PC-9 (cell line): ENCODE measurements at regions not wholly inside any gene's neighbourhood (a gene's known extent, or its start where the extent isn't known, plus 50 kb on each side); places are given as distances from the start of the nearest gene placed in this dataset.

Experiments used
- BruUV-seq: library from RNA; stranded (reverse); fragments of 400-500 nt; replicated peaks from 2 replicates; lab custom pipeline; 2021; lab: Mats Ljungman, UMichigan
- CTCF ChIA-PET: fragments of 300-600 bp; sonication (Branson Sonifier 250); formaldehyde crosslinking; loops from one replicate; lab custom pipeline; 2022; ENCODE audit warnings: antibody characterized with exemption; lab: Charles Lee
- POLR2A ChIA-PET: fragments of 300-600 bp; sonication (Branson Sonifier 250); formaldehyde crosslinking; loops from one replicate; lab custom pipeline; 2022; ENCODE audit warnings: antibody characterized with exemption; ENCODE audit not compliant: unreplicated experiment; lab: Charles Lee
- DNase-seq, 2 experiments: peaks; one replicate each; pipeline versions ENCODE4 v3.0.0 to v3.0.0-alpha.2; 2015 to 2022; ENCODE audit warnings: mixed read lengths in 1 of 2
- H2AFZ ChIP-seq: fragments of 200-600 bp; sonication (generic); 2 replicates; pipeline ENCODE4 v1.8.1; 2017; ENCODE audit warnings: antibody characterized with exemption
- H3F3A ChIP-seq: fragments of 200-600 bp; sonication (generic); 2 replicates; pipeline ENCODE4 v1.8.1; 2017; ENCODE audit warnings: antibody characterized with exemption, mild to moderate bottlenecking, low read depth; ENCODE audit not compliant: insufficient read depth
- H3K27ac ChIP-seq: fragments of 200-600 bp; sonication (generic); 2 replicates; pipeline ENCODE4 v1.6.1; 2016; ENCODE audit warnings: mixed run types
- H3K27me3 ChIP-seq: fragments of 200-600 bp; sonication (generic); 2 replicates; pipeline ENCODE4 v1.6.1; 2016; ENCODE audit warnings: low read depth, mixed run types; ENCODE audit not compliant: insufficient read depth
- H3K36me3 ChIP-seq: fragments of 200-600 bp; sonication (generic); 2 replicates; pipeline ENCODE4 v1.6.1; 2016; ENCODE audit warnings: low read depth, mixed run types
- H3K4me1 ChIP-seq: fragments of 200-600 bp; sonication (generic); replicated peaks from 2 replicates; pipeline ENCODE4 v1.6.1; 2016; ENCODE audit warnings: mixed run types; ENCODE audit not compliant: insufficient read depth
- H3K4me2 ChIP-seq: fragments of 200-600 bp; sonication (generic); 2 replicates; pipeline ENCODE4 v1.6.1; 2017; ENCODE audit warnings: mixed run types
- H3K4me3 ChIP-seq: fragments of 200-600 bp; sonication (generic); 2 replicates; pipeline ENCODE4 v1.6.1; 2016; ENCODE audit warnings: mixed run types
- H3K79me2 ChIP-seq: fragments of 200-600 bp; sonication (generic); 2 replicates; pipeline ENCODE4 v1.6.1; 2017; ENCODE audit warnings: low read depth, mixed run types
- H3K9me2 ChIP-seq: fragments of 200-600 bp; sonication (generic); 2 replicates; pipeline ENCODE4 v1.8.1; 2017; ENCODE audit warnings: mild to moderate bottlenecking; ENCODE audit not compliant: insufficient read depth
- H3K9me3 ChIP-seq: fragments of 200-600 bp; sonication (generic); 2 replicates; pipeline ENCODE4 v1.8.1; 2016; ENCODE audit warnings: low read depth; ENCODE audit not compliant: insufficient read depth
- H4K20me1 ChIP-seq: fragments of 200-600 bp; sonication (generic); 2 replicates; pipeline ENCODE4 v1.8.1; 2017; ENCODE audit not compliant: insufficient read depth
- CTCF ChIP-seq: fragments of 200-600 bp; sonication (generic); conservative IDR thresholded peaks from 2 replicates; pipeline ENCODE4 v1.6.1; 2017; ENCODE audit warnings: mixed run types, antibody characterized with exemption, mild to moderate bottlenecking, moderate library complexity
- EZH2 ChIP-seq: fragments of 200-600 bp; sonication (generic); IDR thresholded peaks from 2 replicates; pipeline ENCODE4 v1.8.0; 2017; ENCODE audit warnings: antibody characterized with exemption, low read depth
- intact Hi-C: fragments of 100-400 bp; cut with micrococcal nuclease; formaldehyde crosslinking; loops from one replicate; pipeline ENCODE4 v1.10.0; 2022; ENCODE audit not compliant: unreplicated experiment

DNA sequence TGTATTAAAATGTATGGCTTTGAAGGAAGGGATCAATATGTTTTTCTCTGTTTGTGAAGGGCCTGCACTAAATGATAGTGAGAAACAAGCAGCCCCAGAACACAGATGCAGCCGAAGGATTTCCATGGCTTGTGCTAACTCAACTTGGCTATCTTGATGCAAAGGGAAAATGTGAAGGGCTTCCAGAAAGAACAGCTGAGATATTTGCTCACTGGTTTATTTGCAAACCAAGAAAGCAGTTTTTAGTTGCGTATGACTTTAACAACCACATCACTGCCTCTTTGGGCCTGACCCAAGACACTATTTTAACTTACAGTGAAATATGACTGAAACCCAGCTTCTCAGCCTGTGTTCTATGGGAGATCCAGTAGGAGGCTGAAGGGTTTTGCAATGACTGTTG lies 369.9 kb downstream of the SETD4 start:
- no peak for TF ChIP-seq CTCF
- no TSS peak for BruUV-seq
- no peaks in the 10 kb centered on the region for H3K79me2 ChIP-seq
- intact Hi-C loops, result no loop called here
- H3K9me2 ChIP-seq, result no peaks in the 10 kb centered on the region
- no peaks in the 10 kb centered on the region for H3F3A ChIP-seq
- H2AFZ ChIP-seq, result no peak overlapping the region
- no peak overlapping the region for H3K27ac ChIP-seq
- H3K9me3 ChIP-seq, result no peaks in the 10 kb centered on the region
- CTCF ChIA-PET, result no interaction called here
- no peak overlapping the region for H3K4me2 ChIP-seq
- no peak overlapping the region for H3K4me3 ChIP-seq
- POLR2A ChIA-PET, result no interaction called here
- no peaks in the 10 kb centered on the region for H3K36me3 ChIP-seq
- H3K27me3 ChIP-seq, result no peaks in the 10 kb centered on the region
- no peaks in the 10 kb centered on the region for H4K20me1 ChIP-seq
- DNase-seq, result no peak
- no peaks in the 10 kb centered on the region for H3K4me1 ChIP-seq

- Histone ChIP-seq H3K27ac (no peak overlapping the region), H3K4me2 (no peak overlapping the region)
- TF ChIP-seq EZH2 (no peak), CTCF (no peak)
Observed at GRCh38 chr21:35686156-35686555, 374.2 kb downstream of the SETD4 start.

DNA sequence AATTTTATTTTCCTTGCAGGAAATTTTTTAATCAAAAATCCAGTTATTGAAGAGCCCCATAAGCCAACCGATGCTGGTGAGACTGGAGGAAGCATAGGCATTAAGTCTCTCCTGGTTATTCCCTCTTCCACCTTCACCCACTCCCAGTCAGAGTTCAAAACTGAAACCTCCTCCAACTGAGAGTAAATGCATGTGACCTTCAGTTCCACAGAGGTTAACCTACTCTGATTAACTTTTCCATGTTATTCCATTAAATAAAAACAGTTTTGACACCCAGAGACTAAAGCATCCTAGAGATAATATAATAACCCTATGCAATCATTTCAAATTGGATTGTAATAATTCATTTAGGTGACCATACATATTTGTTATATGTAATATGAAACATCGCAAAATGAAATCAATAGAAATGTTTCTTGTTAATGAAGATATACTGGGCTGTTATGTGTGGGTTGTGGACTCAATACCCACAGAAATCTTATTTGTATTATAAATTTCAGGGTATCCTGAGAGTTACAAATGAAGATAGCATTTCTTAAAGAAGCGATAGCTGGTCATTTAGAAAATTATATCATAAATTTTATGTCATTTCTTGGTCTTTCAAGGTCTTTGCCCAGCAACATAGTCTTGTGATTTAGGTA lies 376.5 kb downstream of the SETD4 start:
- no peak overlapping the region for H3K4me3 ChIP-seq
- H3K79me2 ChIP-seq, result no peaks in the 10 kb centered on the region
- BruUV-seq, result no TSS peak
- no peaks in the 10 kb centered on the region for H3K4me1 ChIP-seq
- H3K27ac ChIP-seq, result no peak overlapping the region
- no peaks in the 10 kb centered on the region for H3K36me3 ChIP-seq
- H3K9me2 ChIP-seq, result no peaks in the 10 kb centered on the region; the same call in 1 of the 2 replicates
- no peak overlapping the region for H3K4me2 ChIP-seq
- no peak overlapping the region for H2AFZ ChIP-seq
- no peaks in the 10 kb centered on the region for H4K20me1 ChIP-seq
- CTCF ChIA-PET, result no interaction called here
- H3F3A ChIP-seq, result no peaks in the 10 kb centered on the region
- DNase-seq, result no peak
- POLR2A ChIA-PET, result no interaction called here
- TF ChIP-seq EZH2 (no peak), CTCF (no peak)
- no peaks in the 10 kb centered on the region for H3K9me3 ChIP-seq
- intact Hi-C loops, result no loop called here
- H3K27me3 ChIP-seq, result no peaks in the 10 kb centered on the region

More at GRCh38 chr21:35686156-35686555, 374.2 kb downstream of the SETD4 start:
- BruUV-seq, result no TSS peak
- no peaks in the 10 kb centered on the region for H4K20me1 ChIP-seq
- H2AFZ ChIP-seq, result no peak overlapping the region
- ChIA-PET POLR2A (no interaction called here), CTCF (no interaction called here)
- no peaks in the 10 kb centered on the region for H3K4me1 ChIP-seq
- H3K9me2 ChIP-seq, result no peaks in the 10 kb centered on the region; the same call in 1 of the 2 replicates
- intact Hi-C loops, result no loop called here
- no peaks in the 10 kb centered on the region for H3K9me3 ChIP-seq
- no peak for DNase-seq
- no peaks in the 10 kb centered on the region for H3K27me3 ChIP-seq
- H3K36me3 ChIP-seq, result no peaks in the 10 kb centered on the region
- H3K79me2 ChIP-seq, result no peaks in the 10 kb centered on the region
- no peak overlapping the region for H3K4me3 ChIP-seq
- no peaks in the 10 kb centered on the region for H3F3A ChIP-seq
